Medulla oblongata (tissue), 1 donor: ENCODE measurements at regions not wholly inside any gene's neighbourhood (a gene's known extent, or its start where the extent isn't known, plus 50 kb on each side); places are given as distances from the start of the nearest gene placed in this dataset.
"Not testable (repeated sequence)": the region's sequence is repeated elsewhere in the genome, so short reads cannot be mapped to it uniquely, and the experiment has no call there.

Experiments
- DNase-seq: peaks from one replicate; pipeline ENCODE4 v3.0.0-alpha.2; 2015; ENCODE audit errors: extremely low spot score

DNA sequence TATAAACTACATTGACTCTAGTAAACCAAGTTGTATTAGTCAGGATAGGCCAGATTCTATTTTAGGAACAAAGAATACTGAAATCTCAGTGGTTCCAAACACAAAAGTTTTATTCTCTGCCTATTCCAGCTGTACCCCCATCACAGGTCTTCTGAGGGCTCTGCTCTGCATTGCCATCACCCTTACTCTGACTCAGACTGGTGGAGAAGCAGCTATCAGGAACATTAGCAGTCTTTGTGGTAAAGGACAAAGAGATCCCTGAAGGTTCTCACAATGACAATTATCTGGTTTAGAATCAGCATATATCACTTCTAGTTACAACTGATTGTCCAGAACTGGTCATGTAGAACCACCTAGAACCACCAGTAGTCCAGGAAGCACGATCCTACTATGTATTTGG, 251.1 kb downstream of the GLUD2 start:
- no peak for DNase-seq

DNA sequence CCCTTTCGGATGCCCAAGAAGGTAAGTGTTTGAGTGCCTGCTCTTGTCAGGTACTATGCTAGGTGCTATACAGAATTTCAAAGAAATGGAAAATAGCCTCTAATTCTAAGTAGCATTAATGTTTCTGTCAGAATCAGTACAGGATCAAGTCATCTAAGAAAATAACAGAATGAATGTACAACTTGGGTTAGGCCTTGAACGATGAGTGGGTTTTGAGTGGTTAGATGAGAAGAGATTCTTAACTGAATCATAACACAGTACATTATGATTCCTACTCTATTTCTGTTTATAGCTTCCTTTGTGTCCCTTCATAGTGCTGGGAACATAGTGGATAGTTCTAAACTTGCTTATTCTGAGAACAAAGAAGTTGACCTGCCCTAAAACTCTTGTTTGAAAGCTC, 253.9 kb downstream of the GLUD2 start:
- no peak for DNase-seq

DNA sequence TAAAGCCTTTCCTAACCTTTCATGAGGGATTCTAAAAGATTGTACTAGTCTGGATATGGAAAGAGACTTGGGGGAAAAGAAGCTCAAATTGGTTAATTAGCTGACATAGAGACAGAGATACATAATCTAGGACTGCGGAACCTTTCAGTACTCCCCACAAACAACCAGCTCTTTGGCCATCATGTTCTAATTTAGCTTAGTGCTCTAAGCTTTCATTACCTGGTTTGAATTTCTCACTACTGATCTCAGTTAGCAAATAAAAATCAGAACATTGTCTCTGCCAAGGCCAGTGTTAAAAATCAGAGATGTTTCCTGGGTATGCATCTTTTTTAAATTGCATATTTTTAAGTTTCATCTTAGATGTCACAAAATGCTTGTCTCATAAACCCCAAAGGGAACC, 254.4 kb downstream of the GLUD2 start:
- DNase-seq = no peak

DNA sequence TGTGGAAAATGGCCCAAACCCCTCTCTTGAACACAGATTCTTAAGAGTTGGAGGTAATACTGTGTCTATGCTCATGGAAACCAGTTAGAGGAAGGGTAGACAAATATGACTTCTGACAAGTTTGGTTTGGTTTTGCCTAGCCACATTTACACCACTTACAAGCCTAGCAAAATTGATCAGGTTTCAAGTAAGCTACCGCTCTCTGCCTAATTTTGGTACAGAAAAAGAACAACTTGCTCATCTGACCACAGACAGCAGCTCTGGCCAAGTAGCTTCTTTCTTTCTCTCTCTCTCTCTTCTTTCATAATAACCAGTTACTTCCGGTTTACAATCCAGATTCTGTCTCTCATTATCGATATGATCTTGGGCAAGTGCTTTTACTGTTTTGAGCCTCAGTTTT, 260.0 kb downstream of the GLUD2 start:
- DNase-seq = no peak

DNA sequence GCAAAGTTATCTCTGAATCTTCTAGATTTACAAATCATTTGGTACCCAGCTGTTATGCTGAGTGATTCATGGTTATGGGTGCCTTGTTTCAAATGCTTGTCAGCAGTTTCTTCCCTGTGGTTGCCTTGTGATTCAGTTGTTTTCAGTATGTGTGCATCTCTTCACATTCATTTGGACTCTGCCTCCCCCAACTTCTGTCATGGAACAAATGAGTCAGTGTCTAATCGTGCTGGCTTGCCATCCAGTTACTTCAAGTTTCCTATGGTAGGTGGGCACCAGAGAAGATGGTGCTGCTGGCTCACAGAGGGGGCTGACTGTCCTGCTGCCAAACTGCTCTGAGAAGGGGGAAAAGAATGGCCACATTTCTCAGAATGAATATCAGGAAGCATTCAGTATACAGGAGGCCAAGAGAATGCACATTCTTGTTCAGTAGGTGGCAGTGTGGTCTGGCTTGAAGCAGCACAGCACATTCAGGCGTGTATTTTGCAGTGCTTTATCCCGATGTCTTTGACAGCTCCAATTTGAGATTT, 260.9 kb downstream of the GLUD2 start:
- peak; percentile 21 for DNase-seq

DNA sequence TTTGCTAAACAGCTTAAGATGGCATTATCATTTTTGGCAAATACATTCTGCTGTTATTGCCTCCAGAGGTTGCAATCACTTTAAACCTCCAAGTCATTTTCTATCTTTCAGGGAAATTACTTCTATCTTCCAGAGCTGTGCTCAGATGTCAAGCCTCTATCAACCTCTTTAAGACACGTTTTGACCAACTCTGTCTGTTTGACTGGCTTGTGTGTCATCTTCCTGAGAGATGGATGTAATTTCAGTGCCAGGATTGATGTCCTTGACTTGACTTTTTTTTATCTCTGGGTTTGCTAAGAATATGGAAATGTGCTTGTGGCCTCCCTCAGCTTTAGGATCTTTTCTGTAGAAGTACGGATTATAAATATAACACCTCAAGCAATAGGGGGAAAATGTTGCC, 263.4 kb downstream of the GLUD2 start:
- no peak for DNase-seq

DNA sequence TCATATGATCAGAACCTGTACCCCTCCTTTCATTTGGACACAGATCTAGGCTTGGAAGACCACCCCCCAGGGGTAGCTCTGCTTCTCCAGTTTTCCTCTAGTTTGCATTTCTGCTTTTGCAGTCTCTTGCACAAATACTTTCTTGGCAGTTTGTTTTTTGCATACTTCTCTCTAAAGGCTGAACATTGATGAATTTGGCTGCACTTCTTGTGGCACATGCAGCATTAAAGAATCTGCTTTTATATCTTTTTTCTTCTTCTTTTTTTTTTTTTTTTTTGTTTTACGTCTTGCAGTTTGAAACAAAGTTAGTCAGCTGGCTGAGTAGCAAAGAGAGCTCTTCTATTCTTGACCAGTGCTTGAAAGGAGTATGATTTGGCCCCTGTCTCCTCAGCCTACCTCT, 273.0 kb downstream of the GLUD2 start:
- DNase-seq = no peak

DNA sequence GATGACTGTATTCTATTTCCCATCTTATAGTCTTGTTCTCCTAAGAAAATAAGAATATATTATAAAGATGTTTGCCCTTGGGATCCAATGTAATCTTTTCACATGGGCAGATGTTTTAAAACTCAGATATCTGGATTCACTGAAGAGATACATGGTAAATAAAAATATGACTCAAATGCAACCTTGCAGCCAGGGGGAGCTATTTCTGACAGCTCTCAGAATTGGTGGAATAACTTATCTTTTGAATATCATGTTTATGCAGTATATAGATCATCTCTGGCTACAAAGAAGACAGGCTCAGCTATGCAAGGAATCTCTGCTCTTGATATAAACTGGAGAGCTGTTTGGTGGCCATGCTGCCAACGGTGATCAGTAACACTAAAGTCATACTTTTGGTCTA, 274.7 kb downstream of the GLUD2 start:
- no peak for DNase-seq

DNA sequence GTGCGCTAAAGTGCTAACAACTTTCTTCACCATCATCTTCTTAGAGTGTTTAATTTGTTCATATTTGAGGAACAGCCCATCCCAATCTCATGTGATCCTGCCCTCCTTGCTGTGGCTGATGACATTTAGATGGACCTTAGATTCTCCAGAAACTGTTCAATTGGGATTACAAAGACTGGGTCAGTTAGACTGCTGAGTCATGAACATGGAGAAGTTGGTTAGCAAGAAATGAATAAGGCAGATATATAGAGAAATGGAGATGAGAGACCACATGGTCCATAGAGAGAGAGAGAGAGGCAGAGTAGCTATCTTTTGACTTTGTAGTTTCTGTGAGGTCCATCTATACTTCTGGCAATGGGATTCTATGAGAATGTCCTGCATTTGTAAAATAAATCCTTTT, 275.9 kb downstream of the GLUD2 start:
- DNase-seq = no peak

DNA sequence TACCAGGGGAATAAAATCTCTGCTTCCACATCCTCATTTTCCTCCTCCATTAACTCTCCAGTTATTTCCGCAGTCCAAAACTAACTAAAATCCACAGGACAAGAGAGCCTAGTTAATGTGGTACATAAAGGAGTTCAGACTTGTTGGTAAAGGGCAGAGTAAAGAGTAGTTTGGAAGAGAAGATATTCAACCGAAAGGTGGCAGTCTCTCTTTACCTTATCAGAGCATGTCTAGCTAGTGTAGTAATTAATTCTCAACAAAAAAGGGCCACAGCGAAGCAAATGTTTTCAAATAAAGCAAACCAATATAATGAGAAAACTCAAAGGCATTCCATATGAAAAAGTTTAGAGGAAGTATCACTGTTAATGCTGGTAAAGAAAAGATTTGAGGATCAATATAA, 286.5 kb downstream of the GLUD2 start:
- no peak for DNase-seq

DNA sequence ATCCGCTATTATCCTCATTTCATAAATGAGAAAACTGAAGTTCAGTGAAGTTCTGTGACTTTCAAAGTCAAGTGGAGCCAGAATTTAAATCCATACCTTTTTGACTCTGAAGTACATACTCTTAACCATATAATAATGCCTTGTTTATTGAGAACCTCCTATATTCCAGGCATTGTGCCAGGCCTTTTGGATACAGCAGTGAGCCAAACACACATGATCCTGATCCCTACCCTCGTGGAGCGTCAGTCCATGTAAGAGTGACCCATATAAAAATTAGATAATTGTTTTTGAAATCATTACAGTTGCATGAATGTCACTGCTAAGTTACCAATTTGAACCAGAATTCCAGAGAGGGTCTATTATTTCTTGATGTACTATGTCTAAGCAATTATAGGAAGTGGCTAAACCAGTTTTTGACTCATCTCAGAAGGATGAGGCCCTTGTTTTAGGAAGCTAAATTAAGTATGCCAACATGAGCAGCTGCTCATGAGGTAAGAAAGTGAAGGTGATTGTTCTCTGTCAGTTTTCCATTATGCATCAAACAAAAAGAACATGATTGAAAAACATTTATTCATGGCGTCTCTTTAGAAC, 289.5 kb downstream of the GLUD2 start:
- DNase-seq = no peak

DNA sequence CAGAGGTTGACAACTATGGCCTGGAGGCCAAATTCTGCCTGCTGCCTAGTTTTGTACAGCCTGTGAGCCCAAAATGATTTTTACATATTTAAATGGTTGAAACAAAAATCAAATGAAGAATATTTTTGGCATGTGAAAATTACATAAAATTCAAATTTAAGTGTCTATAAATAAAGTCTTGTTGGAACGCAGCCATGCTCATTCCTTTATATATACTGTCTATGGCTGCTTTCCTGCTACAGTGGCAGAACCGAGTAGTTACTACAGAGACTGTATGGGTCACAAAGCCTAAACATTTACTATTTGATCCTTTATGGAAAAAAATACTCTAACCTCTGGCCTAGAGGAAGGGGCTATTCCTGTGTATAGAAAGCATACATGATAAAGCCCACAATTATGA, 290.4 kb downstream of the GLUD2 start:
- DNase-seq = no peak

DNA sequence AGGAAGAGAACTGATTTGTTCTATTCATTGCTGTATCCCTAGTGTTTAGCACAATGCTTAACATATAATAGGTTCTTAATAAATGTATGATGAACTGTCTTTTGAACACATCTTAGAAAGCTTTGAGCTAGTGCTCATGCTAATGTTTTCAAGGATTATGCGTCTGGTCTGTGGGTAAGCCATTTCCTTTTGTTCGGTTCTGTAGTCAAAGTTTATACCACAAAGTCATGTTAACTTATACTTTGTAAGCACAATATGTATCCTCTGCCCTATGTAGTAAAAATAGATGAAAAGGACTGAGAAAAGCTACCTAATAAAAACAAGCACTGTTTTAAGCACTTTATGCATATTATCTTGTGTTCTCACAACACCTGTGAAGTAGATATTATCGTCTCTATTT, 301.9 kb downstream of the GLUD2 start:
- no peak for DNase-seq

DNA sequence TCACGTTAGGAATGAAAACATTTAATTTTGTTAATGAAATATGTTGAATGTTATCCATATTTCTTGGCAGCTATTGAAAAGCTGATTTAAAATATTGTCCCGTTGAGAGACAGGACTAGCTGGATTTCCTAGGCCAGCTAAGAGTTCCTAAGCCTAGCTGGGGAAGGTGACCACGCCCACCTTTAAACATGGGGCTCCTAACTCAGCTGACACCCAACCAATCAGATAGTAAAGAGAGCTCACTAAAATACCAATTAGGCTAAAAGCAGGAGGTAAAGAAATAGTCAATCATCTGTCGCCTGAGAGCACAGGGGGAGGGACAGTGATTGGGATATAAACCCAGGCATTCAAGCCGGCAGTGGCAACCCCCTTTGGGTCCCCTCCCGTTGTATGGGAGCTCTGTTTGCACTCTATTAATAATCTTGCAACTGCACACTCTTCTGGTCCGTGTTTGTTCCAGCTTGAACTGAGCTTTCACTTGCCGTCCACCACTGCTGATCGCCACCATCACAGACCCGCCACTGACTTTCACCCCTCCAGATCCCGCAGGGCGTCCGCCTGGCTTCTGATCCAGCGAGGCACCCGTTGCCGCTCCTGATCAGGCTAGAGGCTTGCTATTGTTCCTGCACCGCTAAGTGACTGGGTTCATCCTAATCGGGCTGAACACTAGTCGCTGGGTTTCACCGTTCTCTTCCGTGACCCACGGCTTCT, 308.9 kb downstream of the GLUD2 start:
- no peak for DNase-seq

DNA sequence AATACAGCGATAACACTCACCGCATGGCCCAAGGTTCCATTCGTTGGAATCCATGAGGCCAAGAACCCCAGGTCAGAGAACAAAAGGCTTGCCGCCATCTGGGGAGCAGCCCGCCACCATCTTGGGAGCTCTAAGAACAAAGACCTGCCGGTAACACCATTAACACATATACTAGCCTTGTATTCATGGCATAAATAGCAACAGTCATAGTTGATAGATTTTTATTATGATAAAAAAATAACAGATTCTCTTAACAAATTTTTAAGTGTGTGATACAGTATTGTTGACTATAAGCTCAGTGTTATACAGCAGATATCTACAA, 309.4 kb downstream of the GLUD2 start:
- DNase-seq = no peak

DNA sequence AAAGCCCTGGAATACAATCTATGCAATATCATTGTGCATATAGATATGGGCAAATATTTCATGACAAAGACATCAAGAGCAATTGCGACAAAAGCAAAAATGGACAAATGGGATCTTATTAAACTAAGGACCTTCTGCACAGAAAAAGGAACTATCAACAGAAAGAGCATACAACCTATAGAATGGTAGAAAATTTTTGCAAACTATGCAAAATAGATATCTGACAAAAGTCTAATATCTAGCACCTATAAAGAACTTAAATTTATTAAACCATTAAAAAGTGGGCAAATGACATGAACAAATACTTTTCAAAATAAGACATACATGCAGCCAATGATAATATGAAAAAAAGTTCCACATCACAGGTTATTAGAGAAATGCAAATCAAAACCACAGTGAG, 312.9 kb downstream of the GLUD2 start:
- DNase-seq = no peak

DNA sequence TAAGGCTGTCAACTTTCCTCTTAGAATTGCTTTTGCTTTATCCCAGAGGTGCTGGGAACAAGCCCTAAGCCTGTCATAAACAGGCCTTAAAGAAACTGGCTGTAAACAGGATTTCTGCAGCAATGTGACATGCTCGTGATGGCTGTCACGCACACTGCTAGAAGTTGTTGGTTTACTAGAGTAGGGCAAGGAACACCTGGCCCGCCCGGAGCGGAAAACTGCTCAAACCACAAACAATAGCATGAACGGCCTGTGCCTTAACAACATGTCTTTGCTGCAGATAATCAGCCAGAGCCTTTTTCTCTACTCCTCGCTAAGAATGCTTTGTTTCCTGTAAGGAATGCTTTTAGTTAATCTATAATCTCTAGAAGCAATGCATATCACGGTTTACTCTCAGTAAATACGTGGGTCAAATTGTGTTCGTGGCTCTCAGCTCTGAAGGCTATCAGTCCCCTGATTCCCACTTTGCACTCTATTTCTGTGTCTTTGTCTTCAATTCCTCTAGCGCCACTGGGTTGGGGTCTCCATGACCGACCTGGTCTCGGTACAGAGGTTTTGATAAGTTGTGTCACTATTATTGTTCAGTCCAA, 318.3 kb downstream of the GLUD2 start:
- DNase-seq = no peak

DNA sequence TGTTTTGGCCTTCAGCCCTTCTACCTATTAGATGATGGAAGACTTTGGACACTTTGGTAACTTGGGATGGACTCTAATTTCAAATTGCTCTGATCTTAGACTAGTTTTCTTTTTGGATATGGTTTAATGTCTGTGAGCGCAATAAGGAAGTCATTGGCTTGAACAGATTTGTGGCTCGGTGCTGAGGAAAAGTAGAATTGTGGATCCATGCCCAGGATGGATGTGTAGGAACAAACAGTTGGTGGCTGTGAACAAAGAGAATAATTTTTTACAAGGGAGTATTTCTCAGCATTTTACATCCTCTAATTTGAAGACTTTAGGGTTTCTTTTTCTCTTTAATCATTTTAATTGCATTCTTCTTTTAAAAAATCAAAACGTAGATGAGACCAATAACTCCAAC, 327.1 kb downstream of the GLUD2 start:
- no peak for DNase-seq

DNA sequence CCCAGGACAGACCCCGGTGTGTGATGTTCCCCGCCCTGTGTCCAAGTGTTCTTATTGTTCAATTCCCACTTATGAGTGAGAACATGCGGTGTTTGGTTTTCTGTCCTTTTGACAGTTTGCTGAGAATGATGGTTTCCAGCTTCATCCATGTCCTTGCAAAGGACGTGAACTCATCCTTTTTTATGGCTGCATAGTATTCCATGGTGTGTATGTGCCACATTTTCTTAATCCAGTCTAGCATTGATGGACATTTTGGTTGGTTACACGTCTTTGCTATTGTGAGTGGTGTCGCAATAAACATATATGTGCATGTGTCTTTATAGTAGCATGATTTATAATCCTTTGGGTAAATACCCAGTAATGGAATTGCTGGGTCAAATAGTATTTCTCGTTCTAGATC, 334.5 kb downstream of the GLUD2 start:
- not testable (repeated sequence) for DNase-seq

DNA sequence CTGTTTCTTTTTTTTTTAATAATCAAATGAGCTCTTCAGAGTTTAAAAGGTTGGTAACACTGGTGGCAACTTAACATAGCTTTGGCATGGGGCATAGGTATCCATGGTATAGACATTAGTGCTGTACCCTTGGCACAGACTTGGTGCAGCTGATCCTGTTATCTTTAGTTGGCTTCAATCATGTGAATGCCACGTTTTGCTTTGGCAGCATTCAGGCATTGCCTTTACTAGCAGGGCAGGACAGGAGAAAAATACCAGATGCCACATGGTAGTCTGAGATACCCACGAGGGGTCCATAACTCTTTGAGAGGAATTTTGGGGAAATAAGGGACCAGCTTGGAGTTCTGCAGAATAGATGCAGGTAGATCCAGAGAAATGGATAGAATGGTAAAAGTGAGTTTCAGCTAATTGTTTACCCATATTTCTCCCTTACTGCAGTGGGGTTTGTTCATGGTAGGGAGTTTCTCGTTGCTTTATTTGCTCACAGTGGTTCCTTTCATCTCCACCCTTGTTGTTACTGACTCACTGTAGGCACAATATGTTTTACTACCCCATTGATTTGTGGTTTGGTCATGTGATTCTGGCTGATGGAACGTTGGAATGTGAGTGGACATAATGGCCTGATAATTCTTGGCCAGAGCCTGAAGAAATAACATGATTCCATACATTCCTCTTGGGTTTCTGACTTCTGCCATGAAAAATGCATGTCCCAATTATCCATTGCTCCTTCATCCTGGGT, 342.7 kb downstream of the GLUD2 start:
- no peak for DNase-seq

DNA sequence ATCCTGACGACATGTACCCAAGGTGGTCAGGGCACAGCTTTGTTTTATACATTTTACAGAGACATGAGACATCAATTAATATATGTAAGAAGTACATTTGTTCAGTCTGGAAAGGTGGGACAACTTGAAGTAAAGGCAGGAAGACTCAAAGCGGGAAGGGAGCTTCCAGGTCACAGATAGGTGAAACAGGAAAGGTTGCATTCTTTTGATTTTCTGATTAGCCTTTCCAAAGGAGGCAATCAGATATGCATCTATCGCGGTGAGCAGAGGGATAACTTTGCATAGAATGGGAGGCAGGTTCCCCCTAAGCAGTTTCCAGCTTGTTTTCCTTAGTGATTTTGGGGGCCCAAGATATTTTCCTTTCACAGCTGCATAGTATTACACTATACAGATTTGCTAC, 358.4 kb downstream of the GLUD2 start:
- DNase-seq = no peak

DNA sequence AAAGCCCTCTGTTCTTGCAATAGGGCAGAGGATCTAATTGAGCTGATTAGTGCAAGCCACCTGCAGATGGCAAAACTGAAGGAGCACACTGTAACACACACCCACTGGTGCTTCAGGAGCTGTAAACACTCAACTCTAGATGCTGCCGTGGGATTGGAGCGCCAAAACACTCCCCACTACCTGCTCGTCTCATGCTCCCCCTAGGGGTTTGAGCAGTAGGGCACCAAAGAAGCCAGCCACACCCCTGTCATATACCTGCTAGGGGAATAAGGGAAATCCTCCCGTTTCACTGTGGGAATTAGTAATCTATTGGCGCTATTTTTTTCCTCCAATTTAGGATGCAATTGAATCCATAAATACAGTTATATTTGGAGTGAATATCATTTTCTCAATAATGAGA, 360.2 kb downstream of the GLUD2 start:
- DNase-seq = no peak

DNA sequence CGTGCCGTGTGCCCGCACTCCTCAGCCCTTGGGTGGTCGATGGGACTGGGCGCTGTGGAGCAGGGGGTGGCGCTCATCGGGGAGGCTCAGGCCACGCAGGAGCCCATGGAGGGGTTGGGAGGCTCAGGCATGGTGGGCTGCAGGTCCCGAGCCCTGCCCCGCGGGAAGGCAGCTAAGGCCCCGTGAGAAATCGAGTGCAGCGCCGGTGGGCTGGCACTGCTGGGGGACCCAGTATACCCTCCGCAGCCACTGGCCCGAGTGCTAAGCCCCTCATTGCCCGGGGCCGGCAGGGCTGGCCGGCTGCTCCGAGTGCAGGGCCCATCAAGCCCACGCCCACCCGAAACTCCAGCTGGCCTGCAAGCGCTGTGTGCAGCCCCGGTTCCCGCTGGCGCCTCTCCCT, 384.1 kb downstream of the GLUD2 start:
- DNase-seq = not testable (repeated sequence)
